HepG2 (cell line): ENCODE measurements at regions not wholly inside any gene's neighbourhood (a gene's known extent, or its start where the extent isn't known, plus 50 kb on each side); places are given as distances from the start of the nearest gene placed in this dataset.

Experiments
- ATAC-seq: fragments of 200-7000 bp; cut with Tn5 transposase; 3 replicates; pipeline ENCODE4 v1.9.1; 2020; ENCODE audit warnings: mild to moderate bottlenecking, moderate library complexity
- BruUV-seq: library from RNA; stranded (reverse); fragments of 400-500 nt; replicated peaks from 2 replicates; lab custom pipeline; 2021; lab: Mats Ljungman, UMichigan
- CTCF ChIA-PET: fragments of 300-600 bp; formaldehyde crosslinking; extraction: SDS; loops from one replicate; lab custom pipeline; 2021; ENCODE audit warnings: low total read pairs, inconsistent platforms, low intra/inter-chr PET ratio; lab: Yijun Ruan, JAX
- POLR2A ChIA-PET: fragments of 350-600 bp; sonication (Branson Sonifier 250); formaldehyde crosslinking; loops from one replicate; lab custom pipeline; 2020; ENCODE audit warnings: antibody characterized with exemption, inconsistent platforms; lab: Yijun Ruan, JAX
- DNase-seq: peaks from one replicate; pipeline ENCODE4 v3.0.0-alpha.2; 2015; ENCODE audit warnings: low spot score
- FAIRE-seq: peaks from 3 replicates; lab custom pipeline; 2011; peaks lifted over from hg19 to GRCh38; lab: Jason Lieb, UNC
- H2AFZ ChIP-seq: one replicate; pipeline ENCODE4 v1.6.1; 2011; ENCODE audit warnings: low read length, inconsistent platforms
- H3K27ac ChIP-seq: fragments of 300-600 bp; 3 replicates; pipeline ENCODE4 v1.8.0; 2011; ENCODE audit warnings: mixed run types, mild to moderate bottlenecking, mixed read lengths, low read length, inconsistent platforms; ENCODE audit not compliant: insufficient read depth; ENCODE audit errors: extremely low read length
- H3K27me3 ChIP-seq, 2 experiments: fragments of 200-600 bp in 1 of 2; 2 replicates in 1 of 2; 3 replicates in 1 of 2; pipeline versions ENCODE4 v1.6.0 to v1.8.0; 2011; ENCODE audit warnings: low read length in 2 of 2, mild to moderate bottlenecking in 2 of 2, moderate library complexity in 2 of 2, inconsistent platforms in 1 of 2; ENCODE audit not compliant: insufficient read depth in 2 of 2, control insufficient read depth in 1 of 2
- H3K36me3 ChIP-seq, 2 experiments: fragments of 200-600 bp in 1 of 2; replicated peaks in 1 of 2; 2 replicates in 1 of 2; 3 replicates in 1 of 2; pipeline versions ENCODE4 v1.5.1 to v1.8.0; 2011; ENCODE audit warnings: low read length in 2 of 2, inconsistent platforms in 1 of 2; ENCODE audit not compliant: insufficient read depth in 2 of 2, control insufficient read depth in 1 of 2
- H3K4me1 ChIP-seq: 2 replicates; pipeline ENCODE4 v1.5.1; 2012; ENCODE audit warnings: low read length, inconsistent platforms; ENCODE audit not compliant: insufficient read depth
- H3K4me2 ChIP-seq: 2 replicates; pipeline ENCODE4 v1.6.0; 2011; ENCODE audit warnings: low read depth, low read length, inconsistent platforms
- H3K4me3 ChIP-seq, 3 experiments: fragments of 200-600 bp in 1 of 3; sonication (generic), shearing (Covaris generic) in 1 of 3; replicated peaks in 1 of 3; 2 replicates each; pipeline ENCODE4 v1.5.1; 2011 to 2016; ENCODE audit warnings: low read length in 3 of 3, inconsistent platforms in 2 of 3, low read depth in 2 of 3, mild to moderate bottlenecking in 2 of 3, control low read depth in 1 of 3, mixed read lengths in 1 of 3; ENCODE audit not compliant: insufficient read depth in 1 of 3
- H3K79me2 ChIP-seq: one replicate; pipeline ENCODE4 v1.6.1; 2011; ENCODE audit warnings: low read length, inconsistent platforms; ENCODE audit not compliant: insufficient read depth
- H3K9ac ChIP-seq: 2 replicates; pipeline ENCODE4 v1.6.0; 2011; ENCODE audit warnings: mild to moderate bottlenecking, low read depth, low read length, inconsistent platforms; ENCODE audit not compliant: insufficient read depth
- H3K9me3 ChIP-seq: 2 replicates; pipeline ENCODE4 v1.5.1; 2012; ENCODE audit warnings: mild to moderate bottlenecking, low read length
- H4K20me1 ChIP-seq: 2 replicates; pipeline ENCODE4 v1.6.0; 2011; ENCODE audit warnings: inconsistent platforms, mild to moderate bottlenecking, low read length, moderate library complexity; ENCODE audit not compliant: insufficient read depth
- GATA4 ChIP-seq: sonication (generic); IDR thresholded peaks from 2 replicates; pipeline ENCODE4 v1.6.1; 2016; ENCODE audit warnings: antibody characterized with exemption, low read depth, borderline replicate concordance
- NFAT5 ChIP-seq: sonication (generic); formaldehyde crosslinking; IDR thresholded peaks from 2 replicates; pipeline ENCODE4 v1.4.0; 2020; ENCODE audit warnings: missing genetic modification reagents
- NFKB2 ChIP-seq: sonication (generic); formaldehyde crosslinking; IDR thresholded peaks from 2 replicates; pipeline ENCODE4 v1.4.0; 2020; ENCODE audit warnings: missing genetic modification reagents, borderline replicate concordance
- NR2F2 ChIP-seq: IDR thresholded peaks from 2 replicates; pipeline ENCODE4 v1.6.1; 2012; ENCODE audit warnings: low read depth, inconsistent platforms, borderline replicate concordance
- PAWR ChIP-seq: sonication (generic); formaldehyde crosslinking; IDR thresholded peaks from 2 replicates; pipeline ENCODE4 v1.4.0; 2020; ENCODE audit warnings: missing genetic modification reagents, mild to moderate bottlenecking, borderline replicate concordance
- REPIN1 ChIP-seq: sonication (generic); formaldehyde crosslinking; IDR thresholded peaks from 2 replicates; pipeline ENCODE4 v1.8.0; 2022; ENCODE audit warnings: missing genetic modification reagents, low read depth, mild to moderate bottlenecking, borderline replicate concordance
- SMAD1 ChIP-seq: sonication (generic); formaldehyde crosslinking; IDR thresholded peaks from 2 replicates; pipeline ENCODE4 v1.4.0; 2020; ENCODE audit warnings: missing genetic modification reagents, low read depth, mild to moderate bottlenecking, borderline replicate concordance
- TAF1 ChIP-seq: sonication (generic); formaldehyde crosslinking; IDR thresholded peaks from 2 replicates; pipeline ENCODE4 v1.4.0; 2020; ENCODE audit warnings: missing genetic modification reagents
- ZBED4 ChIP-seq: sonication (generic); formaldehyde crosslinking; IDR thresholded peaks from 2 replicates; pipeline ENCODE4 v1.4.0; 2020; ENCODE audit warnings: missing genetic modification reagents, borderline replicate concordance
- ZNF331 ChIP-seq: sonication (generic); formaldehyde crosslinking; IDR thresholded peaks from 2 replicates; pipeline ENCODE4 v1.4.0; 2020; ENCODE audit warnings: missing genetic modification reagents
- ZNF547 ChIP-seq: sonication (generic); formaldehyde crosslinking; IDR thresholded peaks from 2 replicates; pipeline ENCODE4 v1.5.1; 2020; ENCODE audit warnings: mild to moderate bottlenecking, missing genetic modification reagents
- ZNF790 ChIP-seq: sonication (generic); formaldehyde crosslinking; IDR thresholded peaks from 2 replicates; pipeline ENCODE4 v1.8.0; 2022; ENCODE audit warnings: missing genetic modification reagents, mild to moderate bottlenecking, borderline replicate concordance
- WGBS: methylation state at CpG from one replicate; pipeline ENCODE4 v1.1.6; 2017; ENCODE audit warnings: low lambda C conversion rate; 5-methylcytosine and 5-hydroxymethylcytosine counted together
- in situ Hi-C: cut with HindIII; loops from 2 replicates; pipeline ENCODE4 v1.10.0; 2017; ENCODE audit warnings: low pct_unique_long_range_greater_than_20kb; ENCODE audit not compliant: extremely low pct_ligation_motif_present
- intact Hi-C: fragments of 100-400 bp; cut with micrococcal nuclease; formaldehyde crosslinking; loops from one replicate; pipeline ENCODE4 v1.10.0; 2022; ENCODE audit not compliant: unreplicated experiment
- TF ChIP-seq, protein P1 (sequence below): sonication (generic); formaldehyde crosslinking; IDR thresholded peaks from 2 replicates; pipeline ENCODE4 v1.5.0; 2020; ENCODE audit warnings: missing genetic modification reagents

DNA sequence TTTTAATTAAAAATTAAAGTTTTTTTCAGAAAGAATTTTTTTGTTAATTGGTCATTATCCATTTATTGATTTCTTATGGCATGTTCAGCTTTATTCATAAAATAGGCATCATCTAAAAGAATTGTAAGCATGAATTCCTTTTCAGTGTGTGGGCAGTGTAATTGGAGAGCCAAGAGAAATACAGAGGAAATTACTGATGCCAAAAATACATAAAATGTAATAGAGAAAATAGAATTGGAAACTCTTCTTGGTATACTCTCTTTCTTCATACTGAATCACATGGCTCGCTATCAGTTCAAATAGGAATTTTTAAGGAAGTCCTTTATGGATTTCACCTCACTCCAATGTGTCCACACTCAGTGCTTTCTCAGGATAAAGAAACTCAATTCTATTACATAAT, 663.6 kb upstream of the NRXN1 start:
- TF ChIP-seq NFAT5 (CRISPR knock-in tag) (no peak), NR2F2 (no peak), ZNF331 (CRISPR knock-in tag) (no peak), ZNF790 (CRISPR knock-in tag) (no peak), ZNF547 (CRISPR knock-in tag) (no peak), REPIN1 (CRISPR knock-in tag) (no peak), NFKB2 (no peak), GATA4 (no peak), ZBED4 (CRISPR knock-in tag) (no peak), PAWR (CRISPR knock-in tag) (no peak), SMAD1 (CRISPR knock-in tag) (no peak), TAF1 (CRISPR knock-in tag) (no peak)
- TF ChIP-seq, protein P1, sequence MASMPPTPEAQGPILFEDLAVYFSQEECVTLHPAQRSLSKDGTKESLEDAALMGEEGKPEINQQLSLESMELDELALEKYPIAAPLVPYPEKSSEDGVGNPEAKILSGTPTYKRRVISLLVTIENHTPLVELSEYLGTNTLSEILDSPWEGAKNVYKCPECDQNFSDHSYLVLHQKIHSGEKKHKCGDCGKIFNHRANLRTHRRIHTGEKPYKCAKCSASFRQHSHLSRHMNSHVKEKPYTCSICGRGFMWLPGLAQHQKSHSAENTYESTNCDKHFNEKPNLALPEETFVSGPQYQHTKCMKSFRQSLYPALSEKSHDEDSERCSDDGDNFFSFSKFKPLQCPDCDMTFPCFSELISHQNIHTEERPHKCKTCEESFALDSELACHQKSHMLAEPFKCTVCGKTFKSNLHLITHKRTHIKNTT (CRISPR knock-in tag): no peak
- Histone ChIP-seq H3K27me3 (no peaks in the 10 kb centered on the region), H3K79me2 (no peaks in the 10 kb centered on the region), H3K4me2 (no peak overlapping the region), H2AFZ (no peak overlapping the region), H3K9me3 (no peaks in the 10 kb centered on the region), H3K36me3 (no peaks in the 10 kb centered on the region), H4K20me1 (no peaks in the 10 kb centered on the region), H3K9ac (no peak overlapping the region), H3K27ac (no peak overlapping the region), H3K4me1 (peaks cover 11% of the 10 kb centered on the region), H3K4me3 (no peak overlapping the region)
- POLR2A ChIA-PET: no interaction called here
- no peak for FAIRE-seq
- CTCF ChIA-PET: no interaction called here
- intact Hi-C loops (no loop called here), in situ Hi-C loops (no loop called here)
- no peak for DNase-seq
- BruUV-seq: no TSS peak
- no peak for ATAC-seq
- WGBS: 12% methylated on average over 1 of the region's 1 CpG
